ENCODE measurements at regions not wholly inside any gene's neighbourhood (a gene's known extent, or its start where the extent isn't known, plus 50 kb on each side); places are given as distances from the start of the nearest gene placed in this dataset.

DNA sequence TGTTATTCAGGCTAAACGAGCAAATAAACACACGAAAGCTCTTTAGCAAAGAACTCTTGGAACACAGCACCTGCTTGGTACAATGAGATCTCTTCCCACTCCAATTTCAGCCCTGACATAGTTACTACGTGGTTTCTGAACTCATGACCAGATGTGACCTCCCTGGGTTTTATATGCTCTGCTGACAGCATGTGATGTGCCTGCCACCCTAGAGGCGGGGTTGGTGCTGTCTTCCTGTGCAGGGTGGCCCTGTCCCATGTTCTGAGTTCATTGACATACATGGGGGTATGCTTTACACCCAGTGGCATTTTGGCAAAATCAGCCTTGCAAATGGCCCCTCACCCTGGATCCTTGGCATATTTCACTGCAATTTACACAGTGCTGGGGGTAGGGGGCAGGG is 475.3 kb upstream of the ZFHX3 start:
- Histone ChIP-seq H3K4me3 (no peak overlapping the region), H3K9ac (ENCODE audit: control insufficient read depth, insufficient read depth, low read length) (no peak overlapping the region), H3K9me3 (replicated peaks; ENCODE audit: control insufficient read depth, insufficient read depth, low read length) (no peaks in the 10 kb centered on the region), H3K4me1 (ENCODE audit: control insufficient read depth, insufficient read depth, low read length) (no peaks in the 10 kb centered on the region), H3K79me2 (ENCODE audit: control insufficient read depth, insufficient read depth, low read length) (no peaks in the 10 kb centered on the region), H3K27me3 (replicated peaks in 1 of 2; ENCODE audit: control insufficient read depth in 2 of 2, insufficient read depth in 2 of 2, low read length in 1 of 2) (no peaks in the 10 kb centered on the region), H3K27ac (ENCODE audit: control insufficient read depth, insufficient read depth) (no peak overlapping the region), H2AFZ (ENCODE audit: control insufficient read depth, low read depth, low read length) (no peak overlapping the region), H3K4me2 (ENCODE audit: control insufficient read depth, insufficient read depth) (no peak overlapping the region), H3K36me3 (ENCODE audit: control insufficient read depth in 2 of 2, insufficient read depth in 2 of 2, low read length in 1 of 2) (no peaks in the 10 kb centered on the region), H4K20me1 (ENCODE audit: control insufficient read depth, insufficient read depth) (no peaks in the 10 kb centered on the region)
- ATAC-seq (no peak), DNase-seq (ENCODE audit: low read depth, low spot score) (no peak), FAIRE-seq (no peak)
- TF ChIP-seq POLR2AphosphoS2 (IDR thresholded peaks at IDR 0.05; ENCODE audit: low read depth, low read length) (no peak), RCOR1 (conservative IDR thresholded peaks at IDR 0.05; ENCODE audit: low read depth, low read length) (no peak), ZNF622 (IDR thresholded peaks at IDR 0.05) (no peak), BRCA1 (IDR thresholded peaks at IDR 0.05; ENCODE audit: low read depth, low read length) (no peak), GATAD2B (conservative IDR thresholded peaks at IDR 0.05; ENCODE audit: low read depth) (no peak), LARP7 (IDR thresholded peaks at IDR 0.05) (no peak), SREBF1 (IDR thresholded peaks at IDR 0.05; ENCODE audit: low read length) (no peak), POLR2AphosphoS5 (IDR thresholded peaks at IDR 0.05; ENCODE audit: low read length) (no peak), FOS (IDR thresholded peaks at IDR 0.05; ENCODE audit: borderline replicate concordance, extremely low read depth, insufficient read length) (no peak), WRNIP1 (IDR thresholded peaks at IDR 0.05; ENCODE audit: borderline replicate concordance, low read depth, low read length) (no peak), KDM1A (IDR thresholded peaks at IDR 0.05; ENCODE audit: borderline replicate concordance) (no peak)
- TF ChIP-seq, protein P1, sequence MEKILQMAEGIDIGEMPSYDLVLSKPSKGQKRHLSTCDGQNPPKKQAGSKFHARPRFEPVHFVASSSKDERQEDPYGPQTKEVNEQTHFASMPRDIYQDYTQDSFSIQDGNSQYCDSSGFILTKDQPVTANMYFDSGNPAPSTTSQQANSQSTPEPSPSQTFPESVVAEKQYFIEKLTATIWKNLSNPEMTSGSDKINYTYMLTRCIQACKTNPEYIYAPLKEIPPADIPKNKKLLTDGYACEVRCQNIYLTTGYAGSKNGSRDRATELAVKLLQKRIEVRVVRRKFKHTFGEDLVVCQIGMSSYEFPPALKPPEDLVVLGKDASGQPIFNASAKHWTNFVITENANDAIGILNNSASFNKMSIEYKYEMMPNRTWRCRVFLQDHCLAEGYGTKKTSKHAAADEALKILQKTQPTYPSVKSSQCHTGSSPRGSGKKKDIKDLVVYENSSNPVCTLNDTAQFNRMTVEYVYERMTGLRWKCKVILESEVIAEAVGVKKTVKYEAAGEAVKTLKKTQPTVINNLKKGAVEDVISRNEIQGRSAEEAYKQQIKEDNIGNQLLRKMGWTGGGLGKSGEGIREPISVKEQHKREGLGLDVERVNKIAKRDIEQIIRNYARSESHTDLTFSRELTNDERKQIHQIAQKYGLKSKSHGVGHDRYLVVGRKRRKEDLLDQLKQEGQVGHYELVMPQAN (conservative IDR thresholded peaks at IDR 0.05): no peak
- TF ChIP-seq, protein P2, sequence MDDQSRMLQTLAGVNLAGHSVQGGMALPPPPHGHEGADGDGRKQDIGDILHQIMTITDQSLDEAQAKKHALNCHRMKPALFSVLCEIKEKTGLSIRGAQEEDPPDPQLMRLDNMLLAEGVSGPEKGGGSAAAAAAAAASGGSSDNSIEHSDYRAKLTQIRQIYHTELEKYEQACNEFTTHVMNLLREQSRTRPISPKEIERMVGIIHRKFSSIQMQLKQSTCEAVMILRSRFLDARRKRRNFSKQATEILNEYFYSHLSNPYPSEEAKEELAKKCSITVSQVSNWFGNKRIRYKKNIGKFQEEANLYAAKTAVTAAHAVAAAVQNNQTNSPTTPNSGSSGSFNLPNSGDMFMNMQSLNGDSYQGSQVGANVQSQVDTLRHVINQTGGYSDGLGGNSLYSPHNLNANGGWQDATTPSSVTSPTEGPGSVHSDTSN (IDR thresholded peaks at IDR 0.05; ENCODE audit: insufficient replicate concordance, low read depth, low read length): no peak
- TF ChIP-seq, protein P3, sequence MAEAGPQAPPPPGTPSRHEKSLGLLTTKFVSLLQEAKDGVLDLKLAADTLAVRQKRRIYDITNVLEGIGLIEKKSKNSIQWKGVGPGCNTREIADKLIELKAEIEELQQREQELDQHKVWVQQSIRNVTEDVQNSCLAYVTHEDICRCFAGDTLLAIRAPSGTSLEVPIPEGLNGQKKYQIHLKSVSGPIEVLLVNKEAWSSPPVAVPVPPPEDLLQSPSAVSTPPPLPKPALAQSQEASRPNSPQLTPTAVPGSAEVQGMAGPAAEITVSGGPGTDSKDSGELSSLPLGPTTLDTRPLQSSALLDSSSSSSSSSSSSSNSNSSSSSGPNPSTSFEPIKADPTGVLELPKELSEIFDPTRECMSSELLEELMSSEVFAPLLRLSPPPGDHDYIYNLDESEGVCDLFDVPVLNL (IDR thresholded peaks at IDR 0.05; ENCODE audit: low read depth, low read length): no peak
- intact Hi-C loops (cut with micrococcal nuclease; ENCODE audit: unreplicated experiment) (no loop called here), in situ Hi-C loops (cut with MboI) (no loop called here)
- BruUV-seq (replicated peaks): no TSS peak
- POLR2A ChIA-PET: interaction anchor here (0.7 kb wide), 1 partner anchor 76 kb away, joined by 3 read pairs; no protein-coding TSS in a partner anchor
- SMC1A ChIA-PET (ENCODE audit: uncharacterized antibody, unreplicated experiment): interaction anchor here (1.3 kb wide), 1 partner anchor 234 kb away, joined by 3 read pairs; no protein-coding TSS in a partner anchor
- RAD21 ChIA-PET (ENCODE audit: unreplicated experiment): no interaction called here
- 3% methylated on average over 4 of the region's 4 CpGs for WGBS (ENCODE audit: insufficient coverage, insufficient replicate concordance, low lambda C conversion rate, missing lambda C conversion rate)
- CTCF ChIA-PET: no interaction called here
